Epithelial cell of proximal tubule (primary cell): ENCODE measurements at regions not wholly inside any gene's neighbourhood (a gene's known extent, or its start where the extent isn't known, plus 50 kb on each side); places are given as distances from the start of the nearest gene placed in this dataset.

Source experiments
- DNase-seq: peaks from one replicate; pipeline ENCODE4 v3.0.0-alpha.2; 2011; ENCODE audit warnings: low read depth
- H3K4me3 ChIP-seq: 2 replicates; pipeline ENCODE4 v1.5.1; 2011; ENCODE audit warnings: low read depth, mild to moderate bottlenecking, low read length
- TF ChIP-seq, protein P1 (sequence below): conservative IDR thresholded peaks from 2 replicates; pipeline ENCODE4 v1.5.1; 2012; ENCODE audit warnings: low read depth, mild to moderate bottlenecking, low read length

DNA sequence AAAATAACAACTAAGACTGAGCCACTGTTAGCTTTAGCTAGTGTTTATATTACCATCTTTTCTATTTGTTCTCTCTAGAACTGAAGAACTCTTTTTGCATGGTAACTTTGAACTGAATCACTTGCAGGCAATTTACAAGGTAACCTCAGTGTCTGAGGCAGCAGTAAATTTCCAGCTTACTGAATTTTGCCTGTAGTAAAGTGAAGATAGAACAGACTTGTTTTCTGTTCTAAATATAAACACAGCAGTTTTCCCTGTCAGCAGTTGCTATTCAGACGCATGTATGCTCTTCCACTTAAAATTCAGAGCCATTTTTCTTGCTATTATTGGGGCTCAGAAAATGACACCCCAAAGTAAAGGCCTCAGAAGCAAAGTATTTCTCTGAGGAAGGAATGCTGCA, 974.0 kb upstream of the GJE1 start:
- TF ChIP-seq, protein P1, sequence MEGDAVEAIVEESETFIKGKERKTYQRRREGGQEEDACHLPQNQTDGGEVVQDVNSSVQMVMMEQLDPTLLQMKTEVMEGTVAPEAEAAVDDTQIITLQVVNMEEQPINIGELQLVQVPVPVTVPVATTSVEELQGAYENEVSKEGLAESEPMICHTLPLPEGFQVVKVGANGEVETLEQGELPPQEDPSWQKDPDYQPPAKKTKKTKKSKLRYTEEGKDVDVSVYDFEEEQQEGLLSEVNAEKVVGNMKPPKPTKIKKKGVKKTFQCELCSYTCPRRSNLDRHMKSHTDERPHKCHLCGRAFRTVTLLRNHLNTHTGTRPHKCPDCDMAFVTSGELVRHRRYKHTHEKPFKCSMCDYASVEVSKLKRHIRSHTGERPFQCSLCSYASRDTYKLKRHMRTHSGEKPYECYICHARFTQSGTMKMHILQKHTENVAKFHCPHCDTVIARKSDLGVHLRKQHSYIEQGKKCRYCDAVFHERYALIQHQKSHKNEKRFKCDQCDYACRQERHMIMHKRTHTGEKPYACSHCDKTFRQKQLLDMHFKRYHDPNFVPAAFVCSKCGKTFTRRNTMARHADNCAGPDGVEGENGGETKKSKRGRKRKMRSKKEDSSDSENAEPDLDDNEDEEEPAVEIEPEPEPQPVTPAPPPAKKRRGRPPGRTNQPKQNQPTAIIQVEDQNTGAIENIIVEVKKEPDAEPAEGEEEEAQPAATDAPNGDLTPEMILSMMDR, result no peak
- no peak for DNase-seq
- H3K4me3 ChIP-seq, result no peak overlapping the region

DNA sequence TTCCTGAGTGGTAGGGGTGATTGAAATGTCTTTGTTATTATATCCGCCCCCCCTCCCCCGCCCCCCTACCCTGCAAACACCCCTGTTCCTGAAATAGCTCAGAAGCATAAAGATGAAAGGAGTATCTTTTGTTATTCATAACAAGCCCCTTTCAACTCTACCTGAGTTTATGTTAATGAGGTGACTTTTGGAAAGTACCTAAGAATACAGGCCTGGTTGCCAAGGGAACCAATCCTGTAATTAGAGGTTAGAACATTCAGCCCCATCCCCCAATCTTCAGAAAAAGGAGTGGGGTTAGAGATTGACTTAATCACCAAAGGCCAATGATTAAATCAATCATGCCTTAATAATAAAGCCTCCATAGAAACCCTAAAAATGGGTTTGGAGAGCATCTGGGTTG, 979.2 kb upstream of the GJE1 start:
- TF ChIP-seq, protein P1, result no peak
- H3K4me3 ChIP-seq, result no peak overlapping the region
- DNase-seq, result no peak

DNA sequence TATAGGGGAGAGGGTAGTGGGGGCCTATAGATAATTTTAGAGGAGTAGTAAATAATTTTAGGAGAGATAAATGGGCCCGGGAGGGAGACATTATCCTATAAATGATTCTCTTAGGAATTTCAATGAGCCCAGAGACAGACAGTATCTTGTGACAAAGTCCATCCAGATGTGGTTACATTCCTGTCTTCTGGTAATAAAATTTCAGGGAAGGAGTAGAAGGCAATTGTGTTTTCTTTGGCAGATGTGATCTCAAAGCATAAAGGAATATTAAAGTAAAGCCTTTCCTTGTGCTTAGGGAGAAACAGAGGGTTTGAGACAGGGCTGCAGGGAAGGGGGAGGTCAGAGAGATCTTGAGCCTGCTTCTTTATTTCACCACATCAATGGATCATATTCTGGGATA, 979.8 kb upstream of the GJE1 start:
- no peak for DNase-seq
- TF ChIP-seq, protein P1, result no peak
- no peak overlapping the region for H3K4me3 ChIP-seq

DNA sequence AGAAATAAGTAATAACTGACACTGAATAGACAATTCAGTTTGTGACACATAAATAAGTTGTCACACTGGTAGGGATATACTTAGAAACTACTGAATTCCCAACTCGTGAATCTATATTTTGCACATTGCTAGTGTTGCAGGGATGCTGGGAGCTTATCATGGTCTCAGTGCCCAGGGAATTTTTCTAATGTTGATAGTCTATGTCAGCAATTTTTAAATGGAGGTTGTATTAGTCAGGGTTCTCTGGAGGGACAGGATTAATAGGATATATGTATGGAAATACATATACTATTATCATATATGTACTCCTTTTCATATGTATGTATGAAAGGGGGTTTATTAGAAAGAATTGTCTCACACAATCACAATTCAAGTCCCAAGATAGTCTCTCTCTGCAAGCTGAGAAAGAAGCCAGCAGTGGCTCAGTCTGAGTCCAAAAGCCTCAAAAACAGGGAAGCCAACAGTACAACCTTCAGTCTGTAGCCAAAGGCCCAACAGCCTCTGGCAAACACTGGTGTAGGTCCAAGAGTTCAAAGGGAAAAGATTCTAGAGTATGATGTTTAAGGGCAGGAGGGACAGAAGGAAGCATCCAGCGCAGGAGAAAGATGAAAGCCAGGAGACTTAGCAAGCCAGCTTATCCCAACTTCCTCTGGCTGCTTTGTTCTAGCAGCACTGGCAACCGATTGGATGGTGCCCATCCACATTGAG, 980.9 kb upstream of the GJE1 start:
- no peak for DNase-seq
- TF ChIP-seq, protein P1, result no peak
- no peak overlapping the region for H3K4me3 ChIP-seq

DNA sequence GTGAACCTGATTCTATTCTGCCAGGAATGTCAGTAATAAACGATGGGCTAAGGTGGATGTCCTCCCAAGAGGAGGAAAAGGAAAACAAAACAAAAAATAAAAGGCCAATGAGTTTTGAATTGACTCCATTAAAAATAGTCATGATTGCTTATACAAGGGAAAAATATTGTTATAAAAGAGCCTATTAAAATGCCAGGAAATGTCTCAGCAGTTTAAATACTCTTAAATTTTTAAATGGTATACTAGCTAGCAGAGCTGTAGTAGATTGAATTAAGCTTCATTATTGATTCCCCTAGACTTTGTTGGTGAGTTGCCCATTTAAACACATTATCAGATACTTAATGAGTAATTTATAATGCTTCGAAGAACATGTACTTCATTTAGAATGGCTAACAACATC, 990.9 kb upstream of the GJE1 start:
- DNase-seq, result no peak
- no peak overlapping the region for H3K4me3 ChIP-seq
- TF ChIP-seq, protein P1, result no peak

DNA sequence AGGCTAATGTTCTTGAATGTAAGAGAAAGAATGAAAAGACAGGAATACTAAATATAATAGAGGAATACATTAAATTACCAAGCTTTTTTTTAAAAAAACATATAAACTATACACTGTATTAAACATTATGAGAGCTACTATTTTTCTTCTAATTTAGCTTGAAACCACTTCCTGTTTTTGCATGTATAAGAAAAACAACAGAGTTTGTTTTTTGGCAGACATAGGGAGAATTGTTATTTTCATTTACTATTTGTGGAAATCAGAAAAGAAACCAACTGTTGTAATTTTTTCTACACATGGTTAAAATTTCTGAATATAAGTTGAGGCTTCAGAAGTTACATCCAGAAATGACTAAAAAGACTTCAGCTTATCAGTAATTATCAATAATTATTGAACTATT, 991.8 kb upstream of the GJE1 start:
- TF ChIP-seq, protein P1, result no peak
- DNase-seq, result no peak
- no peak overlapping the region for H3K4me3 ChIP-seq

DNA sequence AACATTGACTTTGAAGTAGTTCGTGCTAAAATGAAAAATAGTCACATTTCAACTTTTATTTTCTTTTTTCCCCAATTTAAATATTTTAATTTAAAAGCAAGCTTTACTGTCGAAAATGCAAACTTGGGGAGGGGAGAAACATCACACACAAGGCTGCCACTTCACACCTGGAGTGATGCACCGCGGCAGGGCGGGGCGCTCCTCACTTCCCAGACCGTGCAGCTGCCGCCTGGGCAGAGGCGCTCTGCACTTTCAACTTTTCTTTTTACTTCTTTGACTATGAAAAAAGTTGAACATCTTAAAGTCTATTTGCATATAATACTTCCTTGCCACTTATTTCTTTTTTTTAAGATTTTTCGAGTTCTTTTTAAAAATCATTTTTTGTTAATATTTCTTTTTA, 993.3 kb upstream of the GJE1 start:
- no peak for DNase-seq
- TF ChIP-seq, protein P1, result no peak
- no peak overlapping the region for H3K4me3 ChIP-seq
